ENCODE measurements at regions not wholly inside any gene's neighbourhood (a gene's known extent, or its start where the extent isn't known, plus 50 kb on each side); places are given as distances from the start of the nearest gene placed in this dataset.

DNA sequence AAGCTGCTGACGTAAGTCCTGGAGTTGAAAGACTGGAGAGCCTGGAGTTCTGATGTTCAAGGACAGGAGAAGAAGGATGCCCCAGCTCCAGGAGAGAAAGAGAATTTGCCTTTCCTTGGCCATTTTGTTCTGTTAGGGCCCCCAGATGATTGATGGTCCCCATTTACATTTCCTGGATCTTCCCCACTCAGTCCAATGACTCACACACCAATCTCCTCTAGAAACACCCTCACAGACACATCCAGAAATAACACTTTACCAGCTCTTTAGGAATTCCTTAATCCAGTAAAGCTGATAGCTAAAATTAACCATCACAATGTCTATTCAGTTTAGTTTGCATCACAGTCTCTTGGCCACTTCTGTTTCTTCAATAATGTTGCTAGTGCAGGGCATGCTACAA is 260.2 kb upstream of the IRAK1BP1 start:
- H3K4me3 ChIP-seq (replicated peaks; ENCODE audit: insufficient read depth, low read length) = no peak overlapping the region
- DNase-seq (ENCODE audit: low read depth in 1 of 2, low spot score in 1 of 2) = no peak
- TF ChIP-seq, protein P1, sequence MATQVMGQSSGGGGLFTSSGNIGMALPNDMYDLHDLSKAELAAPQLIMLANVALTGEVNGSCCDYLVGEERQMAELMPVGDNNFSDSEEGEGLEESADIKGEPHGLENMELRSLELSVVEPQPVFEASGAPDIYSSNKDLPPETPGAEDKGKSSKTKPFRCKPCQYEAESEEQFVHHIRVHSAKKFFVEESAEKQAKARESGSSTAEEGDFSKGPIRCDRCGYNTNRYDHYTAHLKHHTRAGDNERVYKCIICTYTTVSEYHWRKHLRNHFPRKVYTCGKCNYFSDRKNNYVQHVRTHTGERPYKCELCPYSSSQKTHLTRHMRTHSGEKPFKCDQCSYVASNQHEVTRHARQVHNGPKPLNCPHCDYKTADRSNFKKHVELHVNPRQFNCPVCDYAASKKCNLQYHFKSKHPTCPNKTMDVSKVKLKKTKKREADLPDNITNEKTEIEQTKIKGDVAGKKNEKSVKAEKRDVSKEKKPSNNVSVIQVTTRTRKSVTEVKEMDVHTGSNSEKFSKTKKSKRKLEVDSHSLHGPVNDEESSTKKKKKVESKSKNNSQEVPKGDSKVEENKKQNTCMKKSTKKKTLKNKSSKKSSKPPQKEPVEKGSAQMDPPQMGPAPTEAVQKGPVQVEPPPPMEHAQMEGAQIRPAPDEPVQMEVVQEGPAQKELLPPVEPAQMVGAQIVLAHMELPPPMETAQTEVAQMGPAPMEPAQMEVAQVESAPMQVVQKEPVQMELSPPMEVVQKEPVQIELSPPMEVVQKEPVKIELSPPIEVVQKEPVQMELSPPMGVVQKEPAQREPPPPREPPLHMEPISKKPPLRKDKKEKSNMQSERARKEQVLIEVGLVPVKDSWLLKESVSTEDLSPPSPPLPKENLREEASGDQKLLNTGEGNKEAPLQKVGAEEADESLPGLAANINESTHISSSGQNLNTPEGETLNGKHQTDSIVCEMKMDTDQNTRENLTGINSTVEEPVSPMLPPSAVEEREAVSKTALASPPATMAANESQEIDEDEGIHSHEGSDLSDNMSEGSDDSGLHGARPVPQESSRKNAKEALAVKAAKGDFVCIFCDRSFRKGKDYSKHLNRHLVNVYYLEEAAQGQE (IDR thresholded peaks at IDR 0.05; ENCODE audit: insufficient replicate concordance, low read depth) = no peak
- TF ChIP-seq SPI1 (IDR thresholded peaks at IDR 0.05; ENCODE audit: borderline replicate concordance, low read depth) = no peak
- H3K27me3 ChIP-seq (ENCODE audit: insufficient read depth, poor library complexity, severe bottlenecking) = no peaks in the 10 kb centered on the region
- H3K27ac ChIP-seq (replicated peaks) = no peak overlapping the region

GRCh38 chr6:78611102-78611620 is 256.2 kb upstream of the IRAK1BP1 start:
- Histone ChIP-seq H3K4me3 (replicated peaks; ENCODE audit: insufficient read depth, low read length) (no peak overlapping the region), H3K27me3 (ENCODE audit: insufficient read depth, poor library complexity, severe bottlenecking) (no peaks in the 10 kb centered on the region), H3K27ac (replicated peaks) (no peak overlapping the region)
- TF ChIP-seq, protein P2, sequence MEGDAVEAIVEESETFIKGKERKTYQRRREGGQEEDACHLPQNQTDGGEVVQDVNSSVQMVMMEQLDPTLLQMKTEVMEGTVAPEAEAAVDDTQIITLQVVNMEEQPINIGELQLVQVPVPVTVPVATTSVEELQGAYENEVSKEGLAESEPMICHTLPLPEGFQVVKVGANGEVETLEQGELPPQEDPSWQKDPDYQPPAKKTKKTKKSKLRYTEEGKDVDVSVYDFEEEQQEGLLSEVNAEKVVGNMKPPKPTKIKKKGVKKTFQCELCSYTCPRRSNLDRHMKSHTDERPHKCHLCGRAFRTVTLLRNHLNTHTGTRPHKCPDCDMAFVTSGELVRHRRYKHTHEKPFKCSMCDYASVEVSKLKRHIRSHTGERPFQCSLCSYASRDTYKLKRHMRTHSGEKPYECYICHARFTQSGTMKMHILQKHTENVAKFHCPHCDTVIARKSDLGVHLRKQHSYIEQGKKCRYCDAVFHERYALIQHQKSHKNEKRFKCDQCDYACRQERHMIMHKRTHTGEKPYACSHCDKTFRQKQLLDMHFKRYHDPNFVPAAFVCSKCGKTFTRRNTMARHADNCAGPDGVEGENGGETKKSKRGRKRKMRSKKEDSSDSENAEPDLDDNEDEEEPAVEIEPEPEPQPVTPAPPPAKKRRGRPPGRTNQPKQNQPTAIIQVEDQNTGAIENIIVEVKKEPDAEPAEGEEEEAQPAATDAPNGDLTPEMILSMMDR (IDR thresholded peaks at IDR 0.05; ENCODE audit: insufficient read depth, low read length) = no peak
- no peak for TF ChIP-seq GABPA (IDR thresholded peaks at IDR 0.05; ENCODE audit: low read depth)
- TF ChIP-seq SPI1 (IDR thresholded peaks at IDR 0.05; ENCODE audit: borderline replicate concordance, low read depth) = no peak
- TF ChIP-seq POLR2AphosphoS5 (IDR thresholded peaks at IDR 0.05; ENCODE audit: low read depth) = no peak
- TF ChIP-seq, protein P1 (IDR thresholded peaks at IDR 0.05; ENCODE audit: insufficient replicate concordance, low read depth) = no peak
- no peak for DNase-seq (ENCODE audit: low read depth in 1 of 2, low spot score in 1 of 2)

GRCh38 chr6:78611886-78612480 is 255.4 kb upstream of the IRAK1BP1 start:
- Histone ChIP-seq H3K27me3 (ENCODE audit: insufficient read depth, poor library complexity, severe bottlenecking) (no peaks in the 10 kb centered on the region), H3K4me3 (replicated peaks; ENCODE audit: insufficient read depth, low read length) (no peak overlapping the region), H3K27ac (replicated peaks) (no peak overlapping the region)
- DNase-seq (ENCODE audit: low read depth in 1 of 2, low spot score in 1 of 2) = no peak
- TF ChIP-seq GABPA (IDR thresholded peaks at IDR 0.05; ENCODE audit: low read depth) (no peak), SPI1 (IDR thresholded peaks at IDR 0.05; ENCODE audit: borderline replicate concordance, low read depth) (no peak), POLR2AphosphoS5 (IDR thresholded peaks at IDR 0.05; ENCODE audit: low read depth) (no peak)
- TF ChIP-seq, protein P2 (IDR thresholded peaks at IDR 0.05; ENCODE audit: insufficient read depth, low read length) = no peak
- TF ChIP-seq, protein P1 (IDR thresholded peaks at IDR 0.05; ENCODE audit: insufficient replicate concordance, low read depth) = no peak
